SH-SY5Y (cell line): ENCODE measurements at regions not wholly inside any gene's neighbourhood (a gene's known extent, or its start where the extent isn't known, plus 50 kb on each side); places are given as distances from the start of the nearest gene placed in this dataset.

ENCODE experiments used
- GATA2 ChIP-seq: IDR thresholded peaks from 2 replicates; pipeline ENCODE4 v1.6.1; 2011; ENCODE audit warnings: mild to moderate bottlenecking, low read depth, low read length
- GATA3 ChIP-seq: IDR thresholded peaks from 2 replicates; pipeline ENCODE4 v1.6.1; 2011; ENCODE audit warnings: low read depth, mild to moderate bottlenecking, low read length, moderate library complexity

- TF ChIP-seq GATA3 = no peak
- no peak for TF ChIP-seq GATA2
Observed at GRCh38 chr6:144641286-144641685, 356.2 kb downstream of the UTRN start.

GRCh38 chr6:144644776-144645175, 359.6 kb downstream of the UTRN start:
- TF ChIP-seq GATA3 (no peak), GATA2 (no peak)

DNA sequence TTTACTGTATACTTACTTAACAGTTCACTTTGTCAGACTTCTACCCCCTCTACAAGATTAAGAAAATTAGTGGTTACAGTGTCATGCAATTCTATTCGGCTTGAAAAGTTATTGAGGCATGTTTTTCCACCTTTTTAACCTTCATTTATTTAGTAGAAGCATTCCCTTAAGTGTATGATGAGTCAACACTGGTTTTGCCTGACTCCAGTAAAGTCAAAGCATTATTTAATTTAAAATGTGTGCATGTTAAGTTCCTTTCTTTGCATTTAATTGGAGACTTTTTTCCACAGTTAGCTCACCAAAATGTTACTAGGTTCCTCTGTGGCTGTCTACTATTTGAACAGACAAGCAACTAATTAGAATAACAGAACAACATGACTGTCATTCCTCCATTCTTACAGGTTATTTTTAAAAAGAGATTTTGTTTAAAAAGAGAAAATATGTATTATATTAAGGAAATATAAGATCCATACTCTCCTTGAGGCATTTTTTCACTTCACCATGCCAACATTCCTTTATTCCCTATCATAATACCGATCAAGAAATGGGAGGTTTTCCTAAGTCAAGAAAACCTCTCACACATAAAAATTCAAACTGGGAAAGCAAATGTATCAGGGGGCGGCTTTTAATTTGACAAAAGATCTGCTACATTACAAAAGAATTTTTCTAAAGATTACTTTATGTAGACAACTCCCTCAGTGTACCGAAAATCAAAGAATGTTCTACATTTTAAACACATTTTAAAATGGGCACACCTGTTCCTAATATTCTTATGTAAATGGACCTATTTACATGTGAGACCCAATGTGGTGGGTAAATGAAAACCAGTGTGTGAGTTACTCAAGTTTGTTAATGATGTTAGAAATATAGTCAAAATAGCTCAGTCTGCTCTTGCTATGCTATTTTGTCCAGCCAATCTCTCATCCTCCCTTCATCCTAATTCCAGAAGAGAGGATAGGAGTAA, 361.2 kb downstream of the UTRN start:
- TF ChIP-seq GATA3 = no peak
- TF ChIP-seq GATA2 = no peak

DNA sequence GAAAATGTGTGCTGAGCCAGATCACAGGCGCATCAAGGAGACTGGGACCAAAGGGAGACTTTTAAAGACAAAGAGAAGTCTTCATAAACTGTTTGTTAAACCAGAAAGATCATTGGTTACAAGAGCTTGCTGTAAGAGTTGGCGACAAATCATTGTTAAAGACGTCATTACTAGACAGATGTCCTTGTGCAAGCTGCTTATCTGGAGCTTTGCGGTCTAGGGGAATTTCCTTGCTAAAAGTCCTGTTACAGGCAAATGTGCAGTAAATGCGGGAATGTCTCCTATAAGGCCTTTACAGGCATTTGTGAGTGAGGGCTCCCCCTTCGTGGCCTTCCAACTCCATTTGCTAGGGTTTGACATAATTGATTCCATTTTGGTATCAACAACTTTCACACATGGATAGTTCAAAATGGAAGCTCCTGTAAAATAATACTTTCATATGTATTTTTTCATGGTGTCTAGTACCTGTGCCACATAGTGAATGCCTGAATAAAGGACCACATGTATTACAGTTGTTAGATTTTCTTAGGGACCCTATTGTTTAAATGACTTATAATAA, 362.4 kb downstream of the UTRN start:
- TF ChIP-seq GATA2 (no peak), GATA3 (no peak)

DNA sequence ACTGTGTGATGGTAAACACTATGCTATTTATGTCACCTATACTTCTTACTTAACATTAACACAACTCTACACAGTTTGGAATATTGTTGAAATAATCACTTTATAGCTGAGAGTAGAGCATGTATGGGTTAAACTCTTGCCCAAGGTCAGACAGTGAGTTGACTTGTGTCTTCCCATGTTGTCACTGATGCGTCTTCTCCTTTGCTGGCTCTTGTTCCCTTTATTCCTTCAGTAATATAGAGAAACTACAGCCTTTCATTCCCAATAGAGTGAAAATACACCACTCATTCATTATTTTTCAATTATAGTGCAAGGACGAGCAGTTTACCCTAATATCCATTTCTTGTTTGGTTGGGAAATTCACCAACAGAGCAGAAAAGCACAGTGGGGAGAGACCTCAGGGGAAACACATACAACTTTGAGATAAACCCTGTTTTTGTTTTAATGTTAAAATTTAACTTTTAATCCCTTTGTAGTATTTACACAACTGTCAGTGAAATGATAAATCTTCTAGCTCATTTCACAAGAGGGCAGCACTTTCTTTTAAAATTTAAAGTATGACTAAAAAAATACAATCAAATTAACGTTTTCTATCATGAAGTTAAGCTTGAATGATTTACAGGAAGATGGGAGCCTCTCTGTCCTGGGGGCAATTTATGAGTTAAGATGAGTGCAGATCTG, 363.0 kb downstream of the UTRN start:
- no peak for TF ChIP-seq GATA2
- no peak for TF ChIP-seq GATA3

DNA sequence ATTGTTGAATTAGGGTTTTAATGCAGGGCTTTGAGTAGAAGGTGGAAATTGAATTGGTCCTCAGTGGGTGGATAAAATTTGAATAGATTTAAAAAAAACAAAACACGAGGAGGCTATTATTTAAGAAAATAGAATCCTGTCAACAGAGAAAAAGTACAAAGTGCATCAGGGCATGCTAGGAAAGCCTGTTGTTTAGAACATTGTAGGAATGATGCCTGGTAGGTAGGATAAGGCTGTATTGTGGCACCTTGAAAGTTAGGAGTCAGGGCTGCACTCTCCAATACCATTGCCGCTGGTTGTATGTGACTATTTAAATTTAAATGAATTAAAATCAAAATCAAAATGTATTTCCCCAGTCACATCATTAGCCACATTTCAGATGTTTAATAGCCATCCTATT, 363.9 kb downstream of the UTRN start:
- TF ChIP-seq GATA3 (no peak), GATA2 (no peak)

GRCh38 chr6:144651234-144651633, 366.1 kb downstream of the UTRN start:
- TF ChIP-seq GATA2 = no peak
- TF ChIP-seq GATA3 = no peak

DNA sequence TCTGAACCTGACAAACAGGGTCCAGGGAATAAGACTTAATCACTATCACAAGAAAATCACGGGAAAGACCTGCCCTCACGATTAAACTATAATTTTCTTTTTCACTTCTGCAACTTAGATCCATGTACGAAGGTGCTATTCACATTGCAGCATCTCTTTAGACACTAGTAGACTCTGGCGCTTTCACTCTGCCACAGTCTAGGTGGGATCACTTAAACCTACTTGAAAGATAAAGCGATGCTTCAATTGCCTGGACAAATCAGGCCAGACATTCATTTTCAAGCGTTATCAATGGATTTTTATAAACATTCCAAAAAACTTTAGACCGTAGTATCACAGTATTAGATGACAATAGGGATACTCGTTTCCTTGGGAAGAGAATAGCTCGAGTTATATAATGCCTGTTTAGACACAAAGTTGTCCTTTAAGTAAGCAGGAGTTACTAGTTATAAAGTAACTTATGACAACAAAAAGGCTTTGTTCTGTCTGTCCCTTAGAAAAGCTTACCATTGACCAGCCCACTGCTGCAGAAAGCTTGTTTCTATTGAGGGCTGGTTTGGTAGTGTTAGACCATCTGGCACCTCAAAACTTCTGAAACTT, 367.3 kb downstream of the UTRN start:
- TF ChIP-seq GATA2 (no peak), GATA3 (no peak)

- TF ChIP-seq GATA3 (no peak), GATA2 (no peak)
Observed at GRCh38 chr6:144653885-144654505, 368.9 kb downstream of the UTRN start.

DNA sequence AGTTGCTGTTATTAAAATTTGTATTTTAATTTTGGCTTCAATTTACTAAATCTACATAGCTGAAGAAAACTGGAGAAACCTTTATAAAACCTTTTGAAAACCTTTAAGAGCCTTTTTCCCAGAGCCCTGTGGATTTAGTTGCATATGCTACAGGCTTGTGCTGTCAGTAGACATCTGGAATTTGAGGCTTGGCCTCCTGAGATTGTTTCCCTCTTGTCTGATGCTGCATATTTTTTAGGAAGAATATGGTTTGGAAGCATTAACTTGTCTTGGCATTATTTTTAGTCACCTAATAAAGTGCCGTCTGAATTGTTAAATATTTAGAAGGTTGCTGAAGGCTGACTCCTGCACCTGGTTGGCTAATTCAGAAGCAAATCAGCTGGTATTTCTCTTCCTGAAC, 369.4 kb downstream of the UTRN start:
- TF ChIP-seq GATA3 = no peak
- no peak for TF ChIP-seq GATA2

GRCh38 chr6:144655376-144655775, 370.2 kb downstream of the UTRN start:
- TF ChIP-seq GATA2 (no peak), GATA3 (no peak)

GRCh38 chr6:144657691-144658090, 372.6 kb downstream of the UTRN start:
- TF ChIP-seq GATA3 (no peak), GATA2 (no peak)

GRCh38 chr6:144659202-144660182, 374.4 kb downstream of the UTRN start:
- no peak for TF ChIP-seq GATA2
- no peak for TF ChIP-seq GATA3
